ELF-1 (cell line): ENCODE measurements at regions not wholly inside any gene's neighbourhood (a gene's known extent, or its start where the extent isn't known, plus 50 kb on each side); places are given as distances from the start of the nearest gene placed in this dataset.

ENCODE experiments used
- DNase-seq: peaks from one replicate; pipeline ENCODE4 v3.0.0-alpha.2; 2016; ENCODE audit warnings: low read depth, low spot score

DNA sequence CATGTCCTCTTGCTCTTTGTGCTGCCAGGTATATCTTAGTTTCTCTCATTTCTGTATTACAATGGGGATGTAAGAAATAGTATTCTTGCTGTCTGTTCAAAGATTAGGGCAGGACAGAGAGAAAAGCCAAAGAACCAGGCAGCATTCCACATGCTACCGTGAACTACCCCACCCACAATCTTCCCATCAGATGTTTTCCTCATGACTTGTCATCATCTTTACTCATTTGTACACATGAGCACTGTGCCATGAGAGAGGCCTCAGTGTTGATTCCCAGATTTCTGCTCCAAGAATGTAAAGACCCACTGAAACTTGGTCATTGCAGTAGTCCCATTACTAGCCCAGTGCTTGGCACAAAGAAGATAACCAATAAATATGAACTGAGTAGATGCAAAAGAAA lies 354.6 kb upstream of the RASGEF1B start:
- no peak for DNase-seq

DNA sequence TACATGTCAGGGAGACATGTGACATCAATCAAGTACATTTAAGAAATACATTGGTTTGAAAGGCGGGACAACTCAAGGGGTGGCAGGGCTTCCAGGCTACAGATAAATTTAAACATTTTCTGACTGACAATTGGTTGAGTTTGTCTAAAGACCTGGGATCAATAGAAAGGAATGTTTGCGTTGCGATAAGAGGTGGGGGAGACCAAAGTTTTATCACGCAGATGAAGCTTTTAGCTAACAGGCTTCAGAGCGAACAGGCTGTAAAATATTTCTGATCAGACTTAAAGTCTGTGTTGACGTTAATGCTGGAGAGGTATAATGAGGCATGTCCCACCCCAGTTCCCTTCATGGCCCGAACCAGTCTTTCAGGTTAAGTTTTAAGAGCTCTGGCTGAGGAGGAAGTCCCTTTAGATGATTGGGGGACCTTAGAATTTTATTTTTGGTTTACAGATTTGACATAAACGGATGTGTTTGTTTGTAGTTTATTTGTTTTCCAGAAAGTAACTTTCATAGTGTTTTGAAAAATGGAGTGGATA lies 346.7 kb upstream of the RASGEF1B start:
- DNase-seq, result no peak

DNA sequence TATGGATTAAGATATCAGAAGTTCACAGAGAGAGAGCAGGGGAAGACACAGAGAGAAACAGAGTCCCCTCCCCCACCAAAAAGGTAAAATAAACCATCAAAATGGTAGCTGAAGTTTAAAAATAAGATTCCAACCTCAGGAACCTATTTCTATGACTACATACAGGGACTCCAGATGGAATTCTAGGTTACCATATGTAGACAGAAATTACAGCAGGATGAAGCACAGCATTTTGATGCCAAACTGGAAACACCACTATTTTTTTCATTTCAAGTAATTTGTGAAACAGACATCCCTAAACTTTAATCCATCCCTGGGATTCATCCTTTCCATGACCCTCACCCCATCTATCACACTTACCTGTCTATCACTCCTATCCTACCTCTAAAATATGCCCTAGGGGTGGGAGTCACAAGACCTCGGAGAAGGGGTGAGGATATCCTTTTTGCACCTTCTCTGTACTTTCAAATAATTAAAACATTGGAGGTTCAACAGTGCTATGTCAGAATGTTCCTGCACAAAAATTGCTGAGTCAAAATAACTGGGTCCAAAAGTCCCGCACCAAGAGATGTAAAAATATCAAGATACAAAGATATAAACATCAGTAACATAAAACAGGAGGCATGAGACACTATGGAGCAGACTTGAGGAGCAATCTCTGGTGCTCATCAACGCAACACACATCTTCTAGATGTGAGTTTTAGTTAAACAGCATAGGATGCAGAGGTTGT lies 344.5 kb upstream of the RASGEF1B start:
- DNase-seq, result no peak

DNA sequence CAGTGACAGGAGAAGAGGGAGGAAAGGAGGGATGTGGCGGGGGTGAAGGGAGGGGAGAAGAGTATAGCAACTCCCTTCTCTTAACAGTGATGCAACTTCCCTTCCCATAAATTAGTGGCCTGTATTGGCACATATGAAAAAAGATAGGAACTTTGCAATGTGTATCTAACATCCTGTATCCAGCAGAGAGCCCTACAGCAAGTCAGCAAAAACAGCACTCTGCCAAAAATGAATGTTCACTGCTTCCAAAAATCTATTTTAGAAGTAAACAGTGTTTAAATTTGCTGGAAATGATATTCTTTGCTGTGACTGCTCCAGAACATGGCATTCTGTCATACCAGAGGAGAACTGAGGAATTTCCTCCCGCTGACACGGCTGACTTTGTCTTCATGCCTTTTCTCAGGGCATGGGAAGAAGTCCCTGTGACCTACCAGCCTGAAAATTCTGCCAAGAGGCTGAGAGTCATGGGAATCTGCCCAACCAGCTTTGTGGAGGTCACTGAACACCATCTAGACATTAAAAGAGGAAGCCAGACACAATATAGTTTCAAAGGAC lies 343.4 kb upstream of the RASGEF1B start:
- no peak for DNase-seq

DNA sequence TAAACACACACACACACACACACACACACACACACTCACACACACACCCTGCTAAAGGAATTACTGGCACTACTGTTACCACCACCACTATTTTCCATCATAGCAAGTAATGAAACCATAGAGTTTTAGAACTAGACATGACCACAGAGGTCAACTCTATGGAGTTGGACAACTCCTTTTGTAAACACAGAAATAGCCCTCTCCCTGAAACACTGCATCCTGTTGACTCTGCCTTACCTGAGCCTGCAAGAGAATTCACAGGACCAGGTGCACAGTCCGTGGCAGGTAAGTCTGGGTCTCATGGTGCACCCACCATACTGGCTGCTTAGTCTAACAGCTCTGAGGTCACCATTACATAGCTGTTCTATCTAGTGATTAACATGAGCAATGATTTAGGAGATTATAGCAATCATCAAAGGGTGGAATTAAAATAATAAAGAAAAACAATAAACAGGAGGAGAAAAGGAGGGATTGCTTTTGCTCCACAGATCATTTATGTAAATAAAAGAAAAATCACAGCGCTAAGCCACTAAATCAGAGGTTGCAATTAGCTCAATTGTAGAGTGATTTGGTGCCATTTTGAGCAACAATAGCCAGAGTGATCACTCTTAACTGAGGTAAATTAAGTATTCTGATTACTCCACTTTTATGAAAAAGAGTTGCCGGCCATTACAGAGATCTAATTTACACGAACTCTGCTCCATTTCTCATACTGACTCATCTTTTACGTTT lies 340.0 kb upstream of the RASGEF1B start:
- DNase-seq, result no peak

DNA sequence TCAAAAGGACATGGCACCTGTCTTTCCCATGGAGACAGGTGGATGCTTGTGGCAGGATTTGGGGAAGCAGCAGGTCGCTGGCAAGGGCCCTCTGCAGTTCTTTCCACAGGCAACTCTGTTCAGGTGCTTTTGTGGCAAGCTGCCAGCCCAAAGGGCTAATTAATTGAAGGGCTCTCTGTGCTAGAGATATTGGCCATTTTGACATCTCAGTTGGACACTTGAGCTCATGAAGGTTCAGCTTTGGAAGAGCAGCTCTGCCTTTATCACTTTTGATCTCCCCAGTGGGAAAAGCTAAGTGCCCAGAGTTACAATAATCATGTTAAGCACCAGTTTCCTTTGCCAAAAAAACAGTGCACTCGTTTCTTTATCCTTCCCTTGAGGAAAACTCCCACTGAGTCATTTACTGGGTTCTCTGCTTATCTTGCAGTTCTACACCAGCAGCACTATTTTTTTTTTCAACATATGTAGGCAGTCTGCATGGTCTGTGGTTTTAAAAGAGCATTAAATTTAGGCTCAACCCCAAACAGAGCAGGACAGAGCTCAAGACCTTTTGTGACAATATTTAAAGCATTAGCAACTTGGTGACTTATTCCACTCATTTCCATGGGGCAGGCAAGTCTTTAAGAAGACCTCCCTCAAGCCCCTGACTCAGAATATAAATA lies 336.4 kb upstream of the RASGEF1B start:
- DNase-seq, result no peak

DNA sequence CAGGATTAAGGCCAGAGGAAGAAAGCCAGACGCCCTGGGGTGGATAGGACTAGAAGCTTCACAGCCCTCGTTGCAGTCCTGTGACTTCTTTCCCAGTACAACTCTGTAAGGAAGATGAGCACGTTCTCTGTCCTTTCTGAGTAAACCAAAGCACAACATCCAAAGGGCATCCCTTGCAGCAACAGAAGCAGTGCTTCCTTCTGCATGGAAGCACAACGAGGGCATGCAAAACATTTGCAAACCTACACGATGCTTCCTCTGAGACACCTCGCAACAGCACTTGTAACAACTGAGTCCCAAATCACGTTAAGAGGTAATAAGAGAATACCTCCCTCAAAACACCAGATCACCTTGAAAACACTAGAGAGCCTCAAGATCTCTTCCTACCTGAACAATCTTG lies 335.7 kb upstream of the RASGEF1B start:
- DNase-seq, result no peak

DNA sequence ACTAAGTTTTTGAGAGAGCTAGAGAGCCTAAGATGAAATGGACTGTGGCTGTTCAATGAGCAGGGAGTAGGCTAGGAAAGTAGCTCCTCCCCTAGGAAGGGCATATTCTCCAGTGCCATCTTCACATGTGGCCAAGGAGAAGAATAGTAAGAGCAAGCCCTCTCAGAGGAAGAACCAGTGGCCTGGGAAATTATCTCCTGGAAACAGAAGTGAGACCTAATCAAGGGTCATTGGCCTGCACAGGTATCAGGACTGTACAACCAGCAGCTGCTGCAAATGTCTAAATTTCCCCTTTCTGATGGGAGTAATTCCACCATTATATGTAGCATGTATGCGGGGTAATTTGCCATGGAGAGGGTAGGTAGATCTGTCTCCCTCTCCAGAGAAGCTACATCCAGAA lies 334.8 kb upstream of the RASGEF1B start:
- DNase-seq, result no peak

DNA sequence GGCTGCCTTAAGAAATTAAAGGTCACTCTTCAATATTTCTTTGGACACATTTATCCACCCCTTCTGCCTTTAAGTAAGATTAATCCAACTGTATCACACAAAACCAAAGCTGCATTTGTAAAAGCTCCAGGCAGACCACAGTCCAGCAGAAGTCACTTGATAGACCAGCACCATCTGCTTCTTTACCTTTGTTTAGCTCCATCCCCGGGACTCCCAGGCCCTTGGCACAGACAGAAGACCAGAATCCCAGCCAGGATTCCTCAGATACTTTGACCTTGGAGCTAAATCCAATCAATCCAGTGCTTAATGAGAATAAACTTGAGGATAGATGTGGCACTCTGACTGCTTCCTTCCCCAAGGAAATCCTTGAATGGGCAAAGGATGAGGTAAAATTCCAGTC lies 333.1 kb upstream of the RASGEF1B start:
- no peak for DNase-seq

DNA sequence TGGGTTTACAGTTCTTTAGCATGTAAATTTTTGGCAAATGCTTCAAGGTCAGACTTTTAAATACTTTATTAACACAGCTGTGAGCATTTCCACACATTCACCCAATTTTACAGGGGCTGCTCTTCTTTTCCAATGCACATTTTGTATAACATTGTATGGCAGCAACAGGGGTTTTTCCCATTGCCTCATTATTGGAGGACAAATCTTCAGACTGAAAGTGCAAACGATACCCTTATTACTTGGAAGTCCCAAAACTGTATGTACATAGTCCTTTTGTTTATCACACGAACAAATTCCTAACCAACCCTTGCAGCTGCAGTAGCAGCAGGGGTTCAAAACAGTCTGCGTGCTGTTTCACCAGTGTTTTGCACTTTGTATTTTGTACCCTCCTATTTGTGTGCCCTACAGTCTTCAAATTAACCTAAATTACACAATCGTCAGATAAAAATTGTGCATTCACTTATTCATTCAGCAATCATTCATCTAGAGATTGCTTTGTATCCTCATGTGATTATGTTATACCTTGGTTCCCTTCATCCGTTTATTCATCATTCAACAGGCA lies 330.7 kb upstream of the RASGEF1B start:
- no peak for DNase-seq

DNA sequence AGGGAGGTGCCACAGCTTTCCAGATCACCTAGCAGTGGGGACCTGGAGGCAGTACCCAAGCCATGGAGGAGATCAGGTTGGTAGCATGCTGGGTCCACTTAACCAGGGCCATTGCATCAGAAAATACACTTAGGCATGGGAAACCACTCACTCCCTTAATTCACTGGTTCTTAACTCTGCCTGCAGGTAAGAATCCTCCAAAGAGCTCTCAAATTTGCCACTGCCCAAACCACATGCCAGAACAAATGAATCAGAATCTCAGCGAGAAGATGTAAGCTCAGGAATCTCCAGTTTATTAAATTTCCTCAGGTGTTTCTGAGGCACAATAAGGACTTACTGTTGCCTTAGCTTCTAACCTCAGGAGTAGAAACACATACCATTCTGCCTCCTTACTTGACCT lies 327.7 kb upstream of the RASGEF1B start:
- no peak for DNase-seq

DNA sequence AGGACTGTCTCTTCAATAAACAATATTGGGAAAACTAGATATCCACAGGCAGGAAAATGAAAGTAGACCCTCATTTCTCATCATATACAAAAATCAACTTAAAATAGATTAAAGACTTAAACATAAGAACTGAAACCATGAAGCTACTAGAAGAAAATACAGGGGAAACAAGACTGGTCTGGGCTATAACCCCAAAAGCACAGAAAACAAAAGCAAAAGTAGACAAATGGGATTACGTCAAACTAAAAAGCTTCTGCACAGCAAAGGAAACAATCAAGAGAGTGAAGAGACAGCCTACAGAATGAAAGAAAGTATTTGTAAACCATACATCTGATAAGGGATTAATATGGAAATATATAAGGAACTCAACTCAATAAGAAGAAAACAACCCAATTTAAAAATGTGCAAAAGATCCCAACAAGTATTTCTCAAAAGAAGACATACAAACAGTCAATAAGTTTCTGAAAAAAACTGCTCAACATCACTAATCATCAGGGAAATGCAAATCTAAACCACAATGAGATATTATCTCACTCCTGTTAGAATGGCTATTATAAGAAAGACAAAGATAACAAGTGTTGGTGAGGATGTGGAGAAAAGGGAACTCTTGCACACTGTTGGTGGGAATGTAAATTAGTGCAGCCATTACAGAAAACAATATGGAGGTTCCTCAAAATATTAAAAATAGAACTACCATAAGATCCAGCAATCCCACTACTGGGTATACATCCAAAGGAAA lies 325.3 kb upstream of the RASGEF1B start:
- no peak for DNase-seq

DNA sequence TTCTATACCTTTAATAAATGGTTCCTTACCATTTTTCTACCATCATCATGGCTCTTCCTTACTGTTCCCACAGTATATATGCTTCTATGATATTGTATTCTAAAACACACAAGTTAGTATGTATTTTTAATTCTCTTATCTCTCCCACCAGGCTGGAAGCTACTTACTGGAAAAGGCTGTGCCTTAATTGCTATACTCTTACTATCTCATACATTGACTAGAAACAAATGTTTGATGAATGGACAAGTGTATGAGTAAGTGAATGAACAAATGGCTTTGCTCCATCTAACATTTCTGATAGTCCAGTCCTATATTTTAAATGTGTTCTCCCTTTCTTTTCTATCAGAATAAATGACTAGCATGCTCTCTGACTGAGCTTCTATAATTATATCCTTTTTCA lies 320.8 kb upstream of the RASGEF1B start:
- no peak for DNase-seq

DNA sequence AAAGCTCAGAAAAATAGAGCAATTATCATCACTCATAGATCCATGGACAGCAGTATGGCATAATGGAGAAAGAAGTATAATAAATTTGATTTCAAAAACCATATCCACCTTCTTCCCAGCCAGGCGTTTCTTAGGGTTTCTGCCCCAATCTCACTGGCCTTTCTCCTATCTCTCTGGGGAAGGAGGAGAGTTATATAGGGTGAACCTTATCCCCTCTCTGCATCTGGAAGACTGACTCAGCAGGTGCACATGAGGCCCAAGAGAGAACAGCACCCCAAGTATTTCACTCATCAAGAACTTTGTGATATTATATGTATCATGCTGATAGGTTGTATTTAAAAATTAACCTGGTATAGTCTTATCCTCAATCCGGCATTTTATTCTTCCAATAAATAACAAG lies 318.8 kb upstream of the RASGEF1B start:
- DNase-seq, result no peak

DNA sequence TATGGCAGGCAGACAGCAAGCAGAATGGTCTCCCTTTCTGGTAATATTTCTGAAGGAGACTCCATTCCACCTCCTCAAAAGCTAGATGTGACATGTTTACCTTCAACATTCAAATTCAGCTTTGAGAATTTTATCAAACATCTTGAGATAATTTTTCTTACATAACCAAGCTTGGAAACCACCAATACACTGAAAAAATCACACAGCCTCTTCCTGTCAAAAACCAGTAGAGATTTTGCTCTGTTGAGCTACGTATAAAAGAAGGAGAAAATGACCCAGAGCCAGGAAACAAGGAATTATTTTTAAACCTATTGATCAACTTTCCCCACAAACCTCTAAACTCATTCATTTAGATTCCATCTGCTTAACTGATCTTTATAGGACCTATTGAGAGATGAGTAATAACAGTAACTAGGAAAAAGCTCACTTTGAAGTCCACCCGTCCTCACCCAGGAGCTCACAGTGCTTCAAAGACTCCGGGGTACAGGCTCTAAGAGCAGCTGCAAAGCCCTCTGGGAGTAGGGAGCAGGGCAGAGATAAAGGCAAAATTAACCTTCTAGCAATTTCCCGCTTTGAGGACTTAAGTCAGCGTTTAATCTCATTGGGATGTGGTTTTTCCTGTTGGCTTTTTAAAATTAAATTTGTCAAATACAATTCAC lies 318.2 kb upstream of the RASGEF1B start:
- DNase-seq, result no peak

DNA sequence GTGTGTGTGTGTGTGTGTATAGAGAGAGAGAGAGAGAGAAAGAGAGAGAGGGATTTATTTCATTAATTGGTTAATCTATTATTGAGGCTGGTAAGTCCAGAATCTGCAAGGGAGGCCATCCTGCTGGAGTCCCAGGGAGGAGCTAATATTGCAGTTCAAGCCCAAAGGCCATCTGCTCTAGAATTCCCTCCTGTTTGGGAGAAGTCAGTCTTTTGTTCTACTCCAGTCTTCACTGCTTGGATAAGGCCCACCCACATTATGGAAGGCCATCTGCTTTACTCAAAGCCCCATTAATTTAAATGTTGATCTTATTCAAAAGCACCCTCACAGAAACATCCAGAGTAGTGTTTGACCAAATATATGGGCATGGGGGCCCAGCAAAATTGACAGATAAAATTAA lies 317.5 kb upstream of the RASGEF1B start:
- no peak for DNase-seq

DNA sequence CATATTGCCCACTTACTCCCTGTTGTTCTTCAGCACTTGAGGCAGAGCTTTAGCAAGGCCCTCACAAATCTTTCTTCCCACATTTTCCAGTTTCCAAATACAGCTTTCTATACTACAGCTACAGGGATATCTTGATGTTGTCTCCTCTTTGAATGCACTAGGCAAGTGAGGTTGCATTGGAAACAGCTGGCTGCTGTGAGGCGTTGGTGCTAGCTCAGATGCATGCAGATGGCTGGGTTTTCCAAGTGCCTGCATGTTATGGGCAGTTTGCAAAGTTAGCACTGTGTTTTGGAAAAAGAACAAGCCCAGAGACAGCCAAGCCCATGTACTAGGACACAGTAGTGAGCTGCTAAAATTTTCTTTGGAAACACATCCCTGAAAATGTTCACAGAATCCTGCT lies 315.1 kb upstream of the RASGEF1B start:
- no peak for DNase-seq

DNA sequence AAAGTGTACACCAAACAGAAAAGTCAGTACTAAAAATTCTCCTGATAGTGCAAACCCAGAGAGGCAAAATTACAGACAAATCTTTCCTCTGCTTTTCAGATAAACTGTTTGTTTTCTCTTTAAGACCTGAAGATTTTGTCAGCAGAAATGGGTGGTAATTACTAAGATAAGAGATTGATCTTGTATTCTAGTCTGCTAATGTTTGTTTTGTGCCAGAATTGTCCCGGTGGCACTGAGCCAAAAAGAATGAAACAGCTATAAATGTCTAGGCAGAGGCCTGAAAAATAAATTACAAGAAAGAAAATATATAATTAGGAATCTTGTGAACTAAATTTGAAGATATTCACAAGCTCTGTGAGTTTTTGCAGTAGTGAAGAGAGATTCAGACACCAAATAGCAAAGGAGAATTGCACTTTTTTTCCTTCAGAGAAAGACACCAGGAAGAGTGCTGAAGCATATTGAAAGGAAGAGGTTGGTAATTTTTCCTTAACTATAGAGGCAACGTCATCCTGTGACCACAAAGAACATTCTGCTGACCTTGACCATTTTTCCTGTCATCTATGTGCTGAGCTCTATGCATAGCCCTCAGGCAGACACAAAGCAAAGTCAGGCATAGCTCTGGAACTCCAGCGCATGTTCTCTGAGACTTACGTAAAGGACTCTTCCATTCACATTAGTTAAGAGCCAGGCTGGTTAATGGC lies 314.5 kb upstream of the RASGEF1B start:
- DNase-seq, result no peak

DNA sequence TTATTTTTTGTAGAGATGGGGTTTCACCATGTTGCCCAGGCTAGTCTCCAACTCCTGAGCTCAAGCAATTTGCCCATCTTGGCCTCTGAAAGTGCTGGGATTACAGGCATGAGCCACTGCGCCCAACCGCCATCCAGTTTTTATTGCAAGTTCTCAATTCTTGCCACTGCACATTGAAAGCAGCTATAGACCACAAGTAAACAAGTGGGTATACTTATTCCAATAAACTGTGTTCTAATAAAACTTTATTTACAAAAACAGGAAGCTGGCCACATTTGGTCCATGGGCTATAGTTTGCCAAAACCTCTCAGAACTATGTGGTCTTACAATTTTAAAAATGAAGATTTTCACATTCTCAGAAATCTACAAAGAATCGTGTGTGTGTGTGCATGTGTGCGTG lies 313.6 kb upstream of the RASGEF1B start:
- no peak for DNase-seq

DNA sequence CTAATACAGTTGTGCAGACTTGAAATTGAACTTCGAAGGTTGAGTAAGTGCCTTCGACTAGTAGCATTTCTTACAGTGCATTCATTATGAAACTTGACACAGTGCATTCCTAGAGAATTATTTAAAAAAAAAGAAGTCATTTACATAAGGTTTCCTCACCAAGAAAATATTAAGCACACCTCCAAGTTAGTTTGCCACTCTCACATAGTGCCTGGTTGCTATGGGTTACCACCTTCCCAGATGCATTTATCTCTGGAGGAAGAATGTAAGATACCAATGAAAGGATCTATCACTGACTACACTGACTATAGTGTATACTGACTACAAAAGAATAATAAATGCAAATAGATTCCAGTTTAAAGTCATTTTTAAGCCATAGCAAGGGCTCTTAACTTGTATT lies 311.9 kb upstream of the RASGEF1B start:
- no peak for DNase-seq
